Fibroblast of mammary gland (primary cell): ENCODE measurements at regions not wholly inside any gene's neighbourhood (a gene's known extent, or its start where the extent isn't known, plus 50 kb on each side); places are given as distances from the start of the nearest gene placed in this dataset.

ENCODE experiments used
- DNase-seq: peaks from one replicate; pipeline ENCODE4 v3.0.0-alpha.2; 2010; ENCODE audit warnings: low read depth
- H3K4me3 ChIP-seq: 2 replicates; pipeline ENCODE4 v1.5.1; 2011; ENCODE audit warnings: low read depth, mild to moderate bottlenecking, low read length, moderate library complexity; ENCODE audit not compliant: control insufficient read depth
- CTCF ChIP-seq: conservative IDR thresholded peaks from 2 replicates; pipeline ENCODE4 v1.5.1; 2011; ENCODE audit warnings: low read depth, low read length, inconsistent platforms; ENCODE audit not compliant: control insufficient read depth, insufficient read depth

GRCh38 chr4:15213302-15213970 lies 211.2 kb downstream of the CPEB2 start:
- no peak for TF ChIP-seq CTCF
- DNase-seq = no peak
- no peak overlapping the region for H3K4me3 ChIP-seq

GRCh38 chr4:15215109-15215508 lies 212.7 kb upstream of the C1QTNF7 start:
- H3K4me3 ChIP-seq = no peak overlapping the region
- no peak for DNase-seq
- TF ChIP-seq CTCF = no peak

GRCh38 chr4:15226203-15226602 lies 201.6 kb upstream of the C1QTNF7 start:
- H3K4me3 ChIP-seq = no peak overlapping the region
- TF ChIP-seq CTCF = no peak
- DNase-seq = no peak

- DNase-seq = peak; percentile 88
- peak; percentile 79 for TF ChIP-seq CTCF
- H3K4me3 ChIP-seq = no peak overlapping the region
Observed at GRCh38 chr4:15231265-15232091, 196.4 kb upstream of the C1QTNF7 start.

- no peak for TF ChIP-seq CTCF
- no peak overlapping the region for H3K4me3 ChIP-seq
- peak; percentile 46 for DNase-seq
Observed at GRCh38 chr4:15232366-15233263, 195.2 kb upstream of the C1QTNF7 start.

GRCh38 chr4:15233264-15233597 lies 194.6 kb upstream of the C1QTNF7 start:
- DNase-seq = no peak
- TF ChIP-seq CTCF = no peak
- H3K4me3 ChIP-seq = no peak overlapping the region
